Breast epithelium (tissue), 3 donors: ENCODE measurements at regions not wholly inside any gene's neighbourhood (a gene's known extent, or its start where the extent isn't known, plus 50 kb on each side); places are given as distances from the start of the nearest gene placed in this dataset.

Source experiments
- POLR2AphosphoS5 ChIP-seq, 3 donors: sonication (generic); formaldehyde crosslinking; IDR thresholded peaks; one replicate each; pipeline ENCODE4 v1.6.1; 2017; ENCODE audit warnings: antibody characterized with exemption in 3 of 3
- TF ChIP-seq, protein P1 (sequence below), 3 donors: fragments of 450-650 bp; IDR thresholded peaks; one replicate each; pipeline ENCODE4 v1.5.1; 2016 to 2017; ENCODE audit warnings: antibody characterized with exemption in 3 of 3, mild to moderate bottlenecking in 3 of 3, moderate library complexity in 3 of 3

DNA sequence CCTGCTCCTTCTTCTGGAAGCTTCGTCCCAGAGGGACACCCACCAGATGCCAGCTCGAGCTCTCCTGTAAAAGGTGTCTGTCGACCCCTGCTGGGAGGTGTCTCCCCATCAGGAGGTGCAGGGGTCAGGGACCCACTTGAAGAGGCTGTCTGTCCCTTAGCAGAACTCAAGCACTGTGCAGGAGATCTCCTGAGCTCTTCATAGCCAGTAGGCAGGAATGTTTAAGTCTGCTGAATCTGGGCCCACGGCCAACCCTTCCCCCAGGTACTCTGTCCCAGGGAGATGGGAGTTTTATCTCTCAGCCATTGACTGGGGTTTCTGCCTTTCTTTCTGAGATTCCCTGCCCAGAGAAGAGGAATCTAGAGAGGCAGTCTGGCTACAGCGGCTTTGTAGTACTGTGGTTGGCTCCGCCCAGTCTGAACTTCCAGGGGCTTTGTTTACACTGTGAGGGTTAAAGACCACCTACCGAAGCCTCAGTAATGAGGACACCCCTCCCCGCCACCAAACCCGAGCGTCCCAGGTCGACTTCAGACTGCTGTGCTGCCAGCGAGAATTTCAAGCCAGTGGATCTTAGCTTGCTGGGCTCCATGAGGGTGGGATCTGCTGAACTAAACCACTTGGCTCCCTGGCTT lies 1383.0 kb upstream of the TENM3 start:
- TF ChIP-seq, protein P1, sequence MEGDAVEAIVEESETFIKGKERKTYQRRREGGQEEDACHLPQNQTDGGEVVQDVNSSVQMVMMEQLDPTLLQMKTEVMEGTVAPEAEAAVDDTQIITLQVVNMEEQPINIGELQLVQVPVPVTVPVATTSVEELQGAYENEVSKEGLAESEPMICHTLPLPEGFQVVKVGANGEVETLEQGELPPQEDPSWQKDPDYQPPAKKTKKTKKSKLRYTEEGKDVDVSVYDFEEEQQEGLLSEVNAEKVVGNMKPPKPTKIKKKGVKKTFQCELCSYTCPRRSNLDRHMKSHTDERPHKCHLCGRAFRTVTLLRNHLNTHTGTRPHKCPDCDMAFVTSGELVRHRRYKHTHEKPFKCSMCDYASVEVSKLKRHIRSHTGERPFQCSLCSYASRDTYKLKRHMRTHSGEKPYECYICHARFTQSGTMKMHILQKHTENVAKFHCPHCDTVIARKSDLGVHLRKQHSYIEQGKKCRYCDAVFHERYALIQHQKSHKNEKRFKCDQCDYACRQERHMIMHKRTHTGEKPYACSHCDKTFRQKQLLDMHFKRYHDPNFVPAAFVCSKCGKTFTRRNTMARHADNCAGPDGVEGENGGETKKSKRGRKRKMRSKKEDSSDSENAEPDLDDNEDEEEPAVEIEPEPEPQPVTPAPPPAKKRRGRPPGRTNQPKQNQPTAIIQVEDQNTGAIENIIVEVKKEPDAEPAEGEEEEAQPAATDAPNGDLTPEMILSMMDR (IDR thresholded peaks at IDR 0.05) = no peak
- no peak for TF ChIP-seq POLR2AphosphoS5 (IDR thresholded peaks at IDR 0.05)
